AG04450 (cell line): ENCODE measurements at regions not wholly inside any gene's neighbourhood (a gene's known extent, or its start where the extent isn't known, plus 50 kb on each side); places are given as distances from the start of the nearest gene placed in this dataset.

ENCODE experiments used
- CTCF ChIA-PET: fragments of 300-600, 350-600 bp; formaldehyde crosslinking; extraction: SDS; loops from one replicate; lab custom pipeline; 2022; ENCODE audit warnings: antibody characterized with exemption, inconsistent platforms; lab: Charles Lee
- POLR2A ChIA-PET: fragments of 350-600 bp; formaldehyde crosslinking; extraction: SDS; loops from one replicate; lab custom pipeline; 2021; ENCODE audit warnings: antibody characterized with exemption, inconsistent platforms; lab: Yijun Ruan, JAX
- DNase-seq: peaks from one replicate; pipeline ENCODE4 v3.0.0-alpha.2; 2011; ENCODE audit warnings: low read depth, low spot score
- H3K27ac ChIP-seq: one replicate; pipeline ENCODE4 v1.5.1; 2012; ENCODE audit warnings: low read depth, low read length, control low read depth
- H3K27me3 ChIP-seq: one replicate; pipeline ENCODE4 v1.6.0; 2012; ENCODE audit warnings: low read length; ENCODE audit not compliant: control insufficient read depth, insufficient read depth
- H3K4me3 ChIP-seq: 2 replicates; pipeline ENCODE4 v1.5.1; 2011; ENCODE audit warnings: mild to moderate bottlenecking, low read depth, low read length, control low read depth
- H3K9me3 ChIP-seq: 2 replicates; pipeline ENCODE4 v1.5.1; 2012; ENCODE audit warnings: low read length; ENCODE audit not compliant: control insufficient read depth, insufficient read depth
- TF ChIP-seq, protein P1 (sequence below): IDR thresholded peaks from 2 replicates; pipeline ENCODE4 v1.5.1; 2011; ENCODE audit warnings: low read depth, low read length, control low read depth, inconsistent platforms

DNA sequence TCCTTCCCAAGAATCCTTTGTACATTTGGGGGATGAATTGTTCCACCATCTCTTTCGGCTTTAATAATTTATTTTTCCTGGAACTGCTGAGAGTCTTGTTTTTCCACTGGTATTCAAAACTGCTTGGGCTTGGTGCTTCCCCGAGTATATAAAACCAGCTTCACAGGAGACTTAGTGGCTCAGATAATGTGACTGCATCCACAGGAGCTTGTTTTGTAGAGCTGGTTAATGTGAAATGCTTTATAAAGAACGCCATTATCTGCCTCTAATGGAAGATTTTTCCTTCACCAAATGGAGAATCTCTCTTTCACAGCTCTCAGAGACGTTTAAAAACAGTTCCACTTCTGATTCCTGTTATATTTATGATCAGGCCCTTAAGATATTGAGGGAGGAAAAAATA lies 935.5 kb downstream of the RAB28 start:
- Histone ChIP-seq H3K9me3 (no peaks in the 10 kb centered on the region), H3K27me3 (no peaks in the 10 kb centered on the region), H3K4me3 (no peak overlapping the region), H3K27ac (no peak overlapping the region)
- POLR2A ChIA-PET: no interaction called here
- CTCF ChIA-PET: no interaction called here
- TF ChIP-seq, protein P1, sequence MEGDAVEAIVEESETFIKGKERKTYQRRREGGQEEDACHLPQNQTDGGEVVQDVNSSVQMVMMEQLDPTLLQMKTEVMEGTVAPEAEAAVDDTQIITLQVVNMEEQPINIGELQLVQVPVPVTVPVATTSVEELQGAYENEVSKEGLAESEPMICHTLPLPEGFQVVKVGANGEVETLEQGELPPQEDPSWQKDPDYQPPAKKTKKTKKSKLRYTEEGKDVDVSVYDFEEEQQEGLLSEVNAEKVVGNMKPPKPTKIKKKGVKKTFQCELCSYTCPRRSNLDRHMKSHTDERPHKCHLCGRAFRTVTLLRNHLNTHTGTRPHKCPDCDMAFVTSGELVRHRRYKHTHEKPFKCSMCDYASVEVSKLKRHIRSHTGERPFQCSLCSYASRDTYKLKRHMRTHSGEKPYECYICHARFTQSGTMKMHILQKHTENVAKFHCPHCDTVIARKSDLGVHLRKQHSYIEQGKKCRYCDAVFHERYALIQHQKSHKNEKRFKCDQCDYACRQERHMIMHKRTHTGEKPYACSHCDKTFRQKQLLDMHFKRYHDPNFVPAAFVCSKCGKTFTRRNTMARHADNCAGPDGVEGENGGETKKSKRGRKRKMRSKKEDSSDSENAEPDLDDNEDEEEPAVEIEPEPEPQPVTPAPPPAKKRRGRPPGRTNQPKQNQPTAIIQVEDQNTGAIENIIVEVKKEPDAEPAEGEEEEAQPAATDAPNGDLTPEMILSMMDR: no peak
- no peak for DNase-seq

DNA sequence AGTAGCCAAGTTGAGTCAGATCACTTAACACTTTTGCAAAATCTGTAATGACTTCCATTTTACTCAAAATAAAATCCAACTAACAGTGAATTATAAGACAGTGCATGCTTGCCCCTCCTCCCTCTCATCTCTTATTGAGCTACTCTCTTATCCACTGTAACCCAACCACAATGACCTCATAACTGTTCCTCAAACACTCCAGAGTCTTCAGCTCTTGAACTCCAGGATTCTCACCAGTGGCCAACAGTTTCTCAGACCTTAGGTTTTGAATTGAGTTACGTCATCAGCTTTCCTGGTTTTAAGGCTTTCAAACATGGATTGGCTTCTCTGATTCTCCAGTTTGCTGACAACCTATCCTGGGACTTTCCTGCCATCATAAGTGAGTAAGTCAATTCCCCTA lies 938.3 kb downstream of the RAB28 start:
- TF ChIP-seq, protein P1: no peak
- Histone ChIP-seq H3K27me3 (no peaks in the 10 kb centered on the region), H3K4me3 (no peak overlapping the region), H3K9me3 (peaks cover under 1% of the 10 kb centered on the region; the same call in 1 of the 2 replicates), H3K27ac (no peak overlapping the region)
- ChIA-PET POLR2A (no interaction called here), CTCF (no interaction called here)
- no peak for DNase-seq

DNA sequence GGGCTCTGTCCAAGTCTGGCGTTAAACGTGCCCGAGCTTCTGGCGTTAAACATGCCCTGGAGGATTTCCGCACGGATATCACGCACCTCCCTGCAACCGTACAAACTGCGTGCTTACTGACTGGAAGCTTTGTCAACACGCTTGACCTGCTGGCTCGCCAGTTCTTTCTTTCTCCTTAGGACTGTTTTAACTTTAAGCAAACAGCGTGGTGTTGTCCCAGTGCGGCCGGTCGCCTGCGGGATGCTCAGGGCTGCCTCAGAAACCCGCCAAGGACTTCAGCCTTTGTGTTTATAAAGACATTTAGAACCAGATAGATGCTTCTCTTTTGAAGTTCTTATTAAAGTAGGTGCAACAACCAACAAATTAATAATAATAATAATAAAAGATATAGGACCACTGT lies 946.0 kb downstream of the RAB28 start:
- ChIA-PET POLR2A (no interaction called here), CTCF (no interaction called here)
- H3K9me3 ChIP-seq: peaks cover 16% of the 10 kb centered on the region
- H3K4me3 ChIP-seq: no peak overlapping the region
- H3K27ac ChIP-seq: no peak overlapping the region
- no peaks in the 10 kb centered on the region for H3K27me3 ChIP-seq
- no peak for DNase-seq
- TF ChIP-seq, protein P1: no peak

DNA sequence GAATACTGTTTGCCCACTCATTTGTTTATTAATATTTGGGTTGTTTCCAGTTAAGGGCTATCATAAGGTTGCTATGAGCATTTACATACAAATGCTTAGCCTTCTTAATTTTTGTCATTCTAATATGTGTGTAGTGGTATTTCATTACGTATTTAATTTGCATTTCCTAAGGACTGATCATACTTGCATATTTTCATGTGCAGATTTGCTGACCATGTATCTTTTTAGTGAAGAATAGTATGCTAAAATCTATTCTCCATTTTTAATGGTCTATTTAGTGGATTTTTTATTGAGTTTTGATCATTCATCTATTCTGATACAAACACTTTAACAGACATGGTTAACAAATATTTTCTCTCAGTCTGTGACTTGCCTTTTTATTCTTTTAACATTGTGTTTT lies 949.5 kb downstream of the RAB28 start:
- peaks cover 10% of the 10 kb centered on the region for H3K9me3 ChIP-seq
- ChIA-PET POLR2A (no interaction called here), CTCF (no interaction called here)
- no peak overlapping the region for H3K27ac ChIP-seq
- DNase-seq: no peak
- TF ChIP-seq, protein P1: no peak
- no peaks in the 10 kb centered on the region for H3K27me3 ChIP-seq
- H3K4me3 ChIP-seq: no peak overlapping the region

DNA sequence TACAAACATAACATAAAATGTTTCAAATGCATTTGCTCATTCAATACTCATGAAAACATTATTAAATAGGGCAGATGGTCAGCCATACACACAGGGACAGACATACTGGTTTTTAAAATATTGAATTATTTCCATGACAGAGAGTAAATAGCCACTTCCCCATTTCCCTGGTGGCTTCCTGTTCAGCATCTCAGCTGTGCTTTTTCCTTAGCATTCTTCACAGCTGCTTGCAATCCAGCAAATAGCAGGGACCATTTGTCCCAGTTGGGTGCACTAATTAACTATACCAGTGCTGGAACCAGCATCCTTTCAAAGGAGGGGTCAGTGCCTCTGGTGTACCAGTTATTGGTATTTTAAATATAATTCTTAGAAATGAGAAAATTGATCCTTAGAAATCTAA lies 964.7 kb downstream of the RAB28 start:
- H3K4me3 ChIP-seq: no peak overlapping the region
- ChIA-PET CTCF (no interaction called here), POLR2A (no interaction called here)
- DNase-seq: no peak
- peaks cover 15% of the 10 kb centered on the region for H3K9me3 ChIP-seq
- H3K27ac ChIP-seq: no peak overlapping the region
- no peaks in the 10 kb centered on the region for H3K27me3 ChIP-seq
- TF ChIP-seq, protein P1: no peak
